Right lobe of liver (tissue), 6 donors: ENCODE measurements at regions not wholly inside any gene's neighbourhood (a gene's known extent, or its start where the extent isn't known, plus 50 kb on each side); places are given as distances from the start of the nearest gene placed in this dataset.

Source experiments
- ATAC-seq, 4 donors: fragments of 200-7000 bp; cut with Tn5 transposase; one replicate each; pipeline ENCODE4 v1.9.1; 2020; ENCODE audit warnings: mild to moderate bottlenecking in 4 of 4, moderate library complexity in 4 of 4
- DNase-seq, 3 donors: peaks; one replicate each; pipeline ENCODE4 v3.0.0-alpha.2; 2020
- H3K27ac ChIP-seq, 3 donors: fragments of 200-600 bp; one replicate each; pipeline ENCODE4 v1.8.0; 2022
- H3K27me3 ChIP-seq, 2 donors: fragments of 200-600 bp; one replicate each; pipeline ENCODE4 v1.8.0; 2022
- H3K36me3 ChIP-seq, 4 donors: fragments of 200-600 bp; sonication (generic) in 1 of 4; one replicate each; pipeline versions ENCODE4 v1.5.1 to v1.8.0; 2017 to 2022; ENCODE audit warnings: control low read depth in 1 of 4
- H3K4me1 ChIP-seq, 4 donors: fragments of 200-600 bp; sonication (generic) in 1 of 4; one replicate each; pipeline versions ENCODE4 v1.5.1 to v1.8.0; 2017 to 2022; ENCODE audit warnings: control low read depth in 1 of 4
- H3K4me3 ChIP-seq, 3 donors: fragments of 200-600 bp; one replicate each; pipeline ENCODE4 v1.8.0; 2022
- H3K9me3 ChIP-seq, 4 donors: fragments of 200-600 bp; sonication (generic) in 1 of 4; one replicate each; pipeline versions ENCODE4 v1.5.1 to v1.8.0; 2017 to 2022; ENCODE audit warnings: control low read depth in 1 of 4
- CTCF ChIP-seq, 4 donors: fragments of 200-600 bp in 3 of 4; fragments of 450-650 bp in 1 of 4; IDR thresholded peaks; one replicate each; pipeline versions ENCODE4 v1.5.1 to v1.8.0; 2016 to 2022; ENCODE audit warnings: antibody characterized with exemption in 4 of 4, mild to moderate bottlenecking in 2 of 4
- POLR2A ChIP-seq: fragments of 450-650 bp; IDR thresholded peaks from one replicate; pipeline ENCODE4 v1.6.1; 2017; ENCODE audit warnings: antibody characterized with exemption, mild to moderate bottlenecking
- WGBS: methylation state at CpG from one replicate; pipeline ENCODE4 v1.1.6; 2018; ENCODE audit warnings: low coverage, low lambda C conversion rate; ENCODE audit not compliant: insufficient coverage; ENCODE audit errors: missing lambda C conversion rate; 5-methylcytosine and 5-hydroxymethylcytosine counted together
- intact Hi-C, 2 donors: fragments of 100-400 bp; cut with DNase I; formaldehyde crosslinking; loops; one replicate each; pipeline versions ENCODE4 v1.11.2 to v1.14.1; 2022
- donor health status: DM: no; HTN: yes; CAD: no.
- donor health status: DM: no; HTN: no; CAD: no.
- donor health status: DM: no; HTN: no; CAD: no.
- donor health status: DM: no; HTN: yes; CAD: no.
- donor health status: DM: no; HTN: yes; CAD: no.

DNA sequence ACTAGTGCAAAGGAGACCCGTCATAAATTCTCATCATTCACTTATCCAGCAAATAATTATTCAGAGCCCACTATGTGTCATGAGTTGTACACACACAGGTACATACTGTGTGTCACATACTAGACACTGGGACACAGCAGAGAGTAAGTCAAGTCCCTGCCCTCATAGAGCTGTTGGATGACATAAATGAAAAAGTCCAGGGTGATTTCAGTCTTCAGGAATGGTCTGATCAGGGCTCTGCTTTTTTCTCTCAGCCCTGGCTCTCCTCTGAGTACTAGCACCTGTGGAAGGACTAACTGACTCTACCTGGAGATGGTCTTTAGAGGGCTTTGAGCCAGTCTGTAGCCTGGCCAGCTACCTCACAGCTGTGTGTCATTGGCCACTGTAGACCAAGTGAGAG, 198.0 kb upstream of the LEF1 start:
- ATAC-seq (no peak), DNase-seq (no peak)
- no peaks in the 10 kb centered on the region for H3K9me3 ChIP-seq
- H3K4me1 ChIP-seq: no peaks in the 10 kb centered on the region
- WGBS: 55% methylated on average over 1 of the region's 1 CpG
- no peaks in the 10 kb centered on the region for H3K36me3 ChIP-seq
- TF ChIP-seq CTCF (IDR thresholded peaks at IDR 0.05) (no peak), POLR2A (no peak)
- H3K27ac ChIP-seq: no peak overlapping the region
- intact Hi-C loops: no loop called here
- H3K27me3 ChIP-seq: no peaks in the 10 kb centered on the region
- H3K4me3 ChIP-seq: no peak overlapping the region

DNA sequence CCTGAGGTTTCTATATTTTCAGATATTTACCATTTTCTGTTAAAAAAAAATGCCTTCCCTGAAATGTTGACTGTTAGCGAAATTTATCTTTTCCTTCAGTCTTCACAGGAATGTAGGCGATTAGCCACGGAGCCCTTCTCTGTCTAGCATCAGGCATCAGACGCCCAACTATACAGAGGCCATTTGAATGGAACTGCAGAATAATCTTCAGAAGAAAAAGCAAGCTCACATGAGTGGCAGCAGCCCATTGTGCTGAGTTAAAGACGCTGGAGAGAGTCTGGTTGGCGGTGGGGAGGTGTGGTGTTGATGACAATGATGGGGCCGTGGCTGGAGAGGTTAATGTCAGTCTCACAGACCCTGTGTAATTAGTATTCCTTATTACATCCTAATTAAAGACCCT, 196.8 kb upstream of the LEF1 start:
- Histone ChIP-seq H3K9me3 (no peaks in the 10 kb centered on the region), H3K27me3 (no peaks in the 10 kb centered on the region), H3K36me3 (no peaks in the 10 kb centered on the region), H3K4me3 (no peak overlapping the region), H3K4me1 (no peaks in the 10 kb centered on the region), H3K27ac (no peak overlapping the region)
- 48% methylated on average over 7 of the region's 7 CpGs for WGBS
- no peak for TF ChIP-seq CTCF (IDR thresholded peaks at IDR 0.05)
- TF ChIP-seq POLR2A: no peak
- intact Hi-C loops: no loop called here
- no peak for ATAC-seq
- DNase-seq: no peak

- H3K27me3 ChIP-seq: no peaks in the 10 kb centered on the region
- ATAC-seq (no peak), DNase-seq (no peak)
- no peak overlapping the region for H3K4me3 ChIP-seq
- 65% methylated on average over 3 of the region's 3 CpGs for WGBS
- no peak overlapping the region for H3K27ac ChIP-seq
- no peaks in the 10 kb centered on the region for H3K36me3 ChIP-seq
- no peak for TF ChIP-seq CTCF (IDR thresholded peaks at IDR 0.05)
- no peak for TF ChIP-seq POLR2A
- intact Hi-C loops: no loop called here
- H3K9me3 ChIP-seq: no peaks in the 10 kb centered on the region
- H3K4me1 ChIP-seq: no peaks in the 10 kb centered on the region
These were observed 193.2 kb upstream of the LEF1 start for GRCh38 chr4:108361886-108362285.

DNA sequence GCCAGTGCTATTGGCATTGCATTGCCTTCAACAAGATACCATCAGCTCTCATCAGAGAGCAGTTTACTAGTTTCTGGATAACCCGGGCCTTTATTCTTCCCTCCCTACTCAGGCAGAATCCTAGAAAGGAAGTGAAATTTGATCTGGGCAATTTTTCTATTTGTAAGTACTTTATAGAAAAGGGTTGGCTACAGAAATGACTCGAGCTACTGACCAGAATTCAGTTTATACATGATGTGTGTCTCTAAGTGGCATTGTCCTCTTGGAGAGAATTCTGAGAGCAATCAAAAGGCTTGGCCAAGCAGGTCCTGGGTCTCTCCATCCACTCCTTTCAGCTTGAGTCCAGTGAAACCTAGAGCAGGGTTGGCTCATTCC, 192.7 kb upstream of the LEF1 start:
- H3K36me3 ChIP-seq: no peaks in the 10 kb centered on the region
- no peaks in the 10 kb centered on the region for H3K4me1 ChIP-seq
- no peaks in the 10 kb centered on the region for H3K27me3 ChIP-seq
- H3K4me3 ChIP-seq: no peak overlapping the region
- no peaks in the 10 kb centered on the region for H3K9me3 ChIP-seq
- WGBS: 28% methylated on average over 2 of the region's 2 CpGs
- no peak for TF ChIP-seq CTCF (IDR thresholded peaks at IDR 0.05)
- no peak for TF ChIP-seq POLR2A
- no peak for ATAC-seq
- intact Hi-C loops: no loop called here
- DNase-seq: no peak
- no peak overlapping the region for H3K27ac ChIP-seq

DNA sequence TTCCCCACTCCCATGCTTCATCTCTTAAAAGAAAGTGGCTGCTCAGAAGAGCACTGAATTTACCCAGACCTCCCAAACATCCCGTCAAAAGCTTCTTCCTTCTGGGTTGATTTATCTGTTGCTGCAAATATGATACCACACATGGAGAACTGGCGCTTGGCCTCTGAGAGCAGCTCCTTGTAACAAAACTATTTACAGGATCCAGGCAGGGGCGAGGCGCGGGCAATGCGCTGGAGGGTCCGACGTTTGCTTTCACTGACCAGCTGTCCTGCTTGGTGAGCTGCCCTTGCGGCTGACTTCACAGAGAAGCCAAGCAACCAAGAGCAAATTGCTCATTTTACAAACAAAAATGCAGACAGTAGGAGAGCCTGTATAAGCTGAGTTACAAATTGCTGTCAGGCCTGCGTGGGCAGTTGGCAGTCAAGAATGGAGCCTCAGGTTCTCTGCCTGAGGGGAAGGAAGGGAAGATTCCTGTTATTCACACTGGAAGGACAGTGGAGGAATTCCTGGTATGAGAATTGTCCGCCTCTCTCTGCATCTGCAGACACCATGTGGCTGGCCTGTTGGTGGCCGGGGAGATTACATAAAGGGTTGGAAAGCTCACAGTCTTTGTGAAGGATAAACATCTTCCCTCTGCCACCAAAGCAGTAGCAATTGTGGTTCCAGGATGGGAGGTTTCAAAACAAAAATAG, 192.2 kb upstream of the LEF1 start:
- no peaks in the 10 kb centered on the region for H3K36me3 ChIP-seq
- DNase-seq: no peak
- ATAC-seq: no peak
- H3K4me1 ChIP-seq: no peaks in the 10 kb centered on the region
- intact Hi-C loops: no loop called here
- WGBS: 53% methylated on average over 10 of the region's 12 CpGs
- no peaks in the 10 kb centered on the region for H3K9me3 ChIP-seq
- H3K4me3 ChIP-seq: no peak overlapping the region
- TF ChIP-seq CTCF (IDR thresholded peaks at IDR 0.05) (no peak), POLR2A (no peak)
- no peak overlapping the region for H3K27ac ChIP-seq
- no peaks in the 10 kb centered on the region for H3K27me3 ChIP-seq
